ENCODE measurements at regions not wholly inside any gene's neighbourhood (a gene's known extent, or its start where the extent isn't known, plus 50 kb on each side); places are given as distances from the start of the nearest gene placed in this dataset.

- no peak for TF ChIP-seq CTCF (IDR thresholded peaks at IDR 0.05 in 8 of 11, conservative IDR thresholded peaks at IDR 0.05 in 3 of 11)
- no peak for TF ChIP-seq POLR2A (IDR thresholded peaks at IDR 0.05)
These were observed 104.2 kb upstream of the PROX1 start for GRCh38 chr1:213883618-213884017.
